Heart left ventricle (tissue), 13 donors: ENCODE measurements at regions not wholly inside any gene's neighbourhood (a gene's known extent, or its start where the extent isn't known, plus 50 kb on each side); places are given as distances from the start of the nearest gene placed in this dataset.

Experiments
- CTCF ChIP-seq, 12 donors: fragments of 200-600 bp; sonication (generic) in 4 of 12; IDR thresholded peaks; one replicate each; pipeline versions ENCODE4 v1.5.0 to v1.8.0; 2018 to 2022; ENCODE audit warnings: antibody characterized with exemption in 12 of 12, mild to moderate bottlenecking in 5 of 12
- POLR2A ChIP-seq, 2 donors: fragments of 450-650 bp; IDR thresholded peaks; one replicate each; pipeline ENCODE4 v1.6.1; 2017; ENCODE audit warnings: antibody characterized with exemption in 2 of 2, mild to moderate bottlenecking in 2 of 2, moderate library complexity in 2 of 2
- donor health status: ischemic (EF 13 %, LVEDD 7.1; RV severe dilation, severe dysfunction).
- donor health status: DM: no; HTN: yes; CAD: no.
- donor health status: DM: no; HTN: no; CAD: no.
- donor health status: ischemic (EF 25% LVEDD 6.9; RV normal size, moderate dysfunction).
- donor health status: ischemic (EF 25% LVEDD 5.7; RV mildly dilated, moderate dysfunction).
- donor health status: ischemic (EF 35%, LVEDD 5.7; RV mildly dilated, moderate dysfunction).
- donor health status: nonischemic (EF 11% LVEDD 7.7; RV severe dilation, severe dysfunction).
- donor health status: DM: yes; HTN: yes; CAD: no.
- donor health status: PGD.
- donor health status: ischemic (EF 29% LVEDD 5.4; RV normal size, mild dysfunction).
- donor health status: nonischemic (EF 23%, LVEDD 6.1; RV moderate dilation, normal function).

DNA sequence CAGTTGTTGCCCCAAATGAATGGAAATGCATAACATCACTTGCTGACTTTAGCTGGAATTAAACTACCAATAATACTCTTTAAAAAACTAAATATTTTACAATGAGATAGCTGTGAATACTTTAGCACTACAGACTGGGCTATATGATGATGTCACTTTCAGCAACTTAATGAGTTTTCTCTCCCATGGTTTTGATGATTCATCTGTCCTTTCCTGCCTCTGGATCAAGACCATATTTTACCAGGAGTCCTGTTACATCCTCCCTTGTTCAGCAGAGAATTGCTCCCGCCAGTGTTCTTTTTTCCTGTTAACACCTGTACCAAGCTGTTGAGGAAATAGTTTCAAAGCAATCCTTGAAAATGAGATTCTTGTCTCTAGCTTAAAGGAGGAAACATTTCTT is 543.0 kb downstream of the SPRY1 start:
- TF ChIP-seq POLR2A (IDR thresholded peaks at IDR 0.05) (no peak), CTCF (IDR thresholded peaks at IDR 0.05) (no peak)
